ENCODE measurements at regions not wholly inside any gene's neighbourhood (a gene's known extent, or its start where the extent isn't known, plus 50 kb on each side); places are given as distances from the start of the nearest gene placed in this dataset.

DNA sequence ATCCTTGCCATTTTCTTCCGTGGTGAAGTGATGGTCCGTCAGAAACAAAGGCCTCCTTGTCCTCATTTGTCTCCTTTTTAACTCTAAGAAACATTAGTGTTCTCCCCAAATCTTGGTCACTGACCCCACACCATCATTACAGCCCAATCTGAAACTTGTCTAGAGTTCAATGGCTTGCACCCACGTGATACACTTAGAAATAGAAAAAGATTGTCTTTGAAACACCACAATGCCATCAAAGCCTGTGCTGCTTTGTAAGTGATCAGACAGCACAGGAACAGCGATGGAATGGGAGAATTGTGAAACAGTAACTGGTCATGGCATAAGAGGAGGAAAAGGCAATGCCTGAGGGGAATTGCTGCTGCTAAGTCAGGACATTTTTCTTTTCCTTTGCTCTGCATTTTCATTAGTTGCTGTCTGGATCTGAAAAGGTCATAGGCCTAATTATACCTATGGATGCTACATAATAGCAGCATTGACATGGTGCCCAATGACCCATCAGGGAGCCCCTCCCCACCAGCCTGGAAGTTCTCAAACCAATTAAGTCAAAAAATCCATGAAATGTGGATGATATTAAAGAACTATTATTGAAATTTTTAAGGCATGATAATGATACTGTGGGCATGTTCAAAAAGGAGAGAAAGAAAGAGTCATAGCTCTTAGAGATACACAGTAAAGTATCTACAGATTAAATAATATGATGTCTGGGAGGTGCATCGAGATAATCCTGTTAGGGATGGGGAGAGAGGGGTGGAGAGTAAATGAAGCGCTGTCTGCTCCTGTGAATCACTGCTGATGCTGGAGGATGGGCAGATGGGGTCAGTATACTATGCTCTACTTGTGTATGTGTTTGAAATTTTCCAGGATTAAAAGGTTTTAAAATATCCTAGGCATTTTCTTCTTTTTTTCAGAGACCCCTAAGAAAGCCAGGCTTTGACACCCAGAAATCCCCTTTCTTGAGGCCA lies 83.6 kb downstream of the ENC1 start:
- H3K4me3 ChIP-seq (ENCODE audit: low read depth, low read length), result no peak overlapping the region
- TF ChIP-seq, protein P1, sequence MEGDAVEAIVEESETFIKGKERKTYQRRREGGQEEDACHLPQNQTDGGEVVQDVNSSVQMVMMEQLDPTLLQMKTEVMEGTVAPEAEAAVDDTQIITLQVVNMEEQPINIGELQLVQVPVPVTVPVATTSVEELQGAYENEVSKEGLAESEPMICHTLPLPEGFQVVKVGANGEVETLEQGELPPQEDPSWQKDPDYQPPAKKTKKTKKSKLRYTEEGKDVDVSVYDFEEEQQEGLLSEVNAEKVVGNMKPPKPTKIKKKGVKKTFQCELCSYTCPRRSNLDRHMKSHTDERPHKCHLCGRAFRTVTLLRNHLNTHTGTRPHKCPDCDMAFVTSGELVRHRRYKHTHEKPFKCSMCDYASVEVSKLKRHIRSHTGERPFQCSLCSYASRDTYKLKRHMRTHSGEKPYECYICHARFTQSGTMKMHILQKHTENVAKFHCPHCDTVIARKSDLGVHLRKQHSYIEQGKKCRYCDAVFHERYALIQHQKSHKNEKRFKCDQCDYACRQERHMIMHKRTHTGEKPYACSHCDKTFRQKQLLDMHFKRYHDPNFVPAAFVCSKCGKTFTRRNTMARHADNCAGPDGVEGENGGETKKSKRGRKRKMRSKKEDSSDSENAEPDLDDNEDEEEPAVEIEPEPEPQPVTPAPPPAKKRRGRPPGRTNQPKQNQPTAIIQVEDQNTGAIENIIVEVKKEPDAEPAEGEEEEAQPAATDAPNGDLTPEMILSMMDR (IDR thresholded peaks at IDR 0.05; ENCODE audit: low read depth, low read length, missing control alignments), result no peak
- DNase-seq (ENCODE audit: low read depth), result no peak
- in situ Hi-C loops (cut with HindIII; ENCODE audit: low sequenced_read_pairs), result no loop called here

DNA sequence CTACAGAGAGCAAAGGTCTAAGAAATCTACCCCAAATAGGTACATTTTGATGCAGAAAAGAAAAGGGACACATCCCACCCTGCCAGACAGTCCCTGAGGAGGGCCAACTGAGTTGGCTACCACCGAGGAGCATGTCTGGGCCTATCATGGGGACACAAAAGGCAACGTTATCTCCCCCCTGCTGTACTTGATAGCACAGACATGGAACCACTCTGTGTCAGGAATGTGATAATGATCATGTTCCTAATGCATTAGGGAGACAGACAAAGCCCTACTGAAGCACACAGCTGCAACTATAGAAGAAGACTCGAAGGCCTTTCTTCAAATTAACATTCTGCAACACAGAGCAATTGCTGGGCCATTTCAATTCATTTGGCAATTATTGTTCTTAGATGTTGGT lies 84.5 kb downstream of the ENC1 start:
- H3K4me3 ChIP-seq (ENCODE audit: low read depth, low read length), result no peak overlapping the region
- TF ChIP-seq, protein P1 (IDR thresholded peaks at IDR 0.05; ENCODE audit: low read depth, low read length, missing control alignments), result no peak
- in situ Hi-C loops (cut with HindIII; ENCODE audit: low sequenced_read_pairs), result no loop called here
- DNase-seq (ENCODE audit: low read depth), result no peak

DNA sequence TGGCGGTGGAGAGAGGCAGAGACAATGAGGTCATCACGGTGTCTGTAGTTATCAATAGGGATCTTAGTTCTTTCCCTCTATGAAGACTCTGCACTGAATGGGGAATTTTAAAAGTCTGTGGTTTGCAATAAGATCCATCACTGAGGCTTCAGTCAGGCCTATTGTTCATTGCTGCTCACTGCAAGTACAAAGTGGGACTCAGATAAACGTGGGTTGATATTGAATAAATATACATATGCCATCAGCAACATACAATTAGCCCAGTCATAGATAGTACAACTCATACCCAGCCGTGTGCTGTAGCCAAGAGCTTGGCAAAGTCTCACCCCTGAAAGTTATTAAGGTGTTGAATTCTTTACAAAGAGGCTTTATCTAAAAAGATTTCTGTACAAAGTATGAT lies 88.4 kb downstream of the ENC1 start:
- no peak for DNase-seq (ENCODE audit: low read depth)
- in situ Hi-C loops (cut with HindIII; ENCODE audit: low sequenced_read_pairs), result no loop called here
- no peak overlapping the region for H3K4me3 ChIP-seq (ENCODE audit: low read depth, low read length)
- TF ChIP-seq, protein P1 (IDR thresholded peaks at IDR 0.05; ENCODE audit: low read depth, low read length, missing control alignments), result no peak

DNA sequence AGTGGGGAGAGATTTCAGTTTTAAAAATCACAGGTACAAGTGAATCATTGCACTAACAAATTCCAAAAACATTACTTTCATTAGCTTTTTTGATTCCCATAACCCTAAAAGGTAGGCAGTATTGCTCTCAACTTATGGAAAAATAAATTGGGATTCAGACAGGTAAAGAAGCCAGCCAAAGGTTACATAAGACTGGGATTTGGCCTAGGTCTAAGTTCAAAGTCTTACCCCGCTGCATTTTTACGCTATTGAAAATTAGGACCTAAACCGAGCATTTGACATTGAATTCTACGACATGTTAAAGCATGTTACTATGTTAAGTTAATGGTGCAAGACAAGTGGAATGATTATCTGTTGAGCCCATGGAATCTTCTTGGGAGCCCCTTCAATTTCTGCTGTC lies 89.6 kb downstream of the ENC1 start:
- TF ChIP-seq, protein P1 (IDR thresholded peaks at IDR 0.05; ENCODE audit: low read depth, low read length, missing control alignments), result no peak
- no peak for DNase-seq (ENCODE audit: low read depth)
- in situ Hi-C loops (cut with HindIII; ENCODE audit: low sequenced_read_pairs), result no loop called here
- no peak overlapping the region for H3K4me3 ChIP-seq (ENCODE audit: low read depth, low read length)

DNA sequence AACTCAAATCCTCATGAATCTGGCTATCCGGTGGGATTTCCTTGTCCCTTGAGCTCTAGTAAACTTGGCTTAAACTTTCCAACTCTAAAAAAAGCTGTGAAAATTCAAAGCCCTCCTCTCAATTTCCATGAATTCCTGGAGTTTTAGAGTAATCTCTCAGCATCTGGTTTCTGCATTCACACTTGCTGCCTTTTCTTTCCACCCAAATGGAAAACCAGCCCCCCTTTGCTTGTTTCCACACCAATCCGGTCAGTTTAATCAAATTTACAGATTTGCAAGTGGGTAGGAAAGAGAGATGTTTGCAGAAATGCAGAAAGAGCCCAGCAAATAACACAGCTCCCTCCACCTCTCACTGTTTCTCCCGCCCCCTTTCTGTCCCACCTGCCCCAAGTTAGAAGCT lies 91.1 kb downstream of the ENC1 start:
- in situ Hi-C loops (cut with HindIII; ENCODE audit: low sequenced_read_pairs), result no loop called here
- no peak overlapping the region for H3K4me3 ChIP-seq (ENCODE audit: low read depth, low read length)
- no peak for DNase-seq (ENCODE audit: low read depth)
- TF ChIP-seq, protein P1 (IDR thresholded peaks at IDR 0.05; ENCODE audit: low read depth, low read length, missing control alignments), result no peak

DNA sequence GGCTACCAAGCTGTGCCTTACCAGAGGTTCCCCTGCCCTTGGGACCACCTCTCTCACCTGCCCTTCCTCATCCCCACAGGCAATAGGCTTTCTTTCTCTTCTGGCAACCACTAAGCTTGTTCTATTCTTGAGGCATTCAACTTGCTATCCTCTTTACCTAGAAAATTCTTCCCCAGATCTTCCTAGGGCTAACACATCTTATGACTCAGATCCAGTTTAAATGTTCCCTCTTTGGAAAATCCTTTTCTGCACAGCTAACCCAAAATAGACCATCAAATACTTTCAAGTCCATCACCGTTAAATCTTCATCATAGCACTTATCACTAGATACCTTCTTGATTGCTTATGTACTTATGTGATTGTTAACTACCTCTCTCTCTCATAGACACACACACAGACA lies 93.7 kb downstream of the ENC1 start:
- TF ChIP-seq, protein P1 (IDR thresholded peaks at IDR 0.05; ENCODE audit: low read depth, low read length, missing control alignments), result no peak
- in situ Hi-C loops (cut with HindIII; ENCODE audit: low sequenced_read_pairs), result no loop called here
- no peak for DNase-seq (ENCODE audit: low read depth)
- no peak overlapping the region for H3K4me3 ChIP-seq (ENCODE audit: low read depth, low read length)
